CD14-positive monocyte (primary cell): ENCODE measurements at regions not wholly inside any gene's neighbourhood (a gene's known extent, or its start where the extent isn't known, plus 50 kb on each side); places are given as distances from the start of the nearest gene placed in this dataset.

Experiments used
- DNase-seq, 3 donors: peaks; one replicate each; pipeline ENCODE4 v3.0.0-alpha.2; 2011 to 2022
- H2AFZ ChIP-seq: 2 replicates; pipeline ENCODE4 v1.6.0; 2012; ENCODE audit warnings: mild to moderate bottlenecking, low read depth, low read length, inconsistent platforms; ENCODE audit not compliant: insufficient read depth, poor library complexity, severe bottlenecking
- H3K27ac ChIP-seq, 2 donors: 1 replicate in 1 of 2; 2 replicates in 1 of 2; pipeline ENCODE4 v1.5.1; 2012 to 2013; ENCODE audit warnings: low read length in 2 of 2, control low read depth in 1 of 2, inconsistent platforms in 1 of 2, low read depth in 1 of 2, mild to moderate bottlenecking in 1 of 2
- H3K27me3 ChIP-seq, 2 donors: one replicate each; pipeline versions ENCODE4 v1.6.0 to v1.6.1; 2011 to 2013; ENCODE audit warnings: low read length in 2 of 2; ENCODE audit not compliant: control insufficient read depth in 2 of 2, insufficient read depth in 2 of 2
- H3K36me3 ChIP-seq, 2 donors: replicated peaks in 1 of 2; 1 replicate in 1 of 2; 2 replicates in 1 of 2; pipeline versions ENCODE4 v1.5.1 to v1.6.1; 2012 to 2013; ENCODE audit warnings: low read length in 2 of 2, control low read depth in 1 of 2, inconsistent platforms in 1 of 2, mild to moderate bottlenecking in 1 of 2; ENCODE audit not compliant: insufficient read depth in 2 of 2, control insufficient read depth in 1 of 2
- H3K4me1 ChIP-seq, 2 donors: 1 replicate in 1 of 2; 2 replicates in 1 of 2; pipeline versions ENCODE4 v1.5.1 to v1.6.1; 2012 to 2013; ENCODE audit warnings: low read length in 2 of 2, control low read depth in 1 of 2, inconsistent platforms in 1 of 2, mild to moderate bottlenecking in 1 of 2, moderate library complexity in 1 of 2; ENCODE audit not compliant: insufficient read depth in 2 of 2, control insufficient read depth in 1 of 2
- H3K4me2 ChIP-seq: replicated peaks from 2 replicates; pipeline ENCODE3; 2012; ENCODE audit warnings: low read length, moderate library complexity, mild to moderate bottlenecking; ENCODE audit not compliant: poor library complexity, severe bottlenecking; ENCODE audit errors: extremely low read depth
- H3K4me3 ChIP-seq, 3 experiments: fragments of 200-600 bp in 1 of 3; sonication (generic) in 1 of 3; replicated peaks in 1 of 3; 1 replicate in 2 of 3; 2 replicates in 1 of 3; pipeline ENCODE4 v1.5.1; 2011 to 2013; ENCODE audit warnings: low read length in 3 of 3, mild to moderate bottlenecking in 3 of 3, control low read depth in 2 of 3, low read depth in 2 of 3, inconsistent platforms in 1 of 3, moderate library complexity in 1 of 3
- H3K79me2 ChIP-seq: 2 replicates; pipeline ENCODE4 v1.6.0; 2012; ENCODE audit warnings: mild to moderate bottlenecking, control low read depth, inconsistent platforms, low read length, moderate library complexity; ENCODE audit not compliant: insufficient read depth
- H3K9ac ChIP-seq: 2 replicates; pipeline ENCODE4 v1.6.0; 2017; ENCODE audit warnings: low read length, mild to moderate bottlenecking; ENCODE audit not compliant: insufficient read depth, poor library complexity, severe bottlenecking
- H3K9me3 ChIP-seq, 2 donors: replicated peaks in 1 of 2; 1 replicate in 1 of 2; 2 replicates in 1 of 2; pipeline versions ENCODE4 v1.5.1 to v1.6.1; 2012 to 2013; ENCODE audit warnings: low read length in 2 of 2, control low read depth in 1 of 2; ENCODE audit not compliant: control insufficient read depth in 1 of 2, insufficient read depth in 1 of 2
- H4K20me1 ChIP-seq: 2 replicates; pipeline ENCODE4 v1.6.0; 2012; ENCODE audit warnings: mild to moderate bottlenecking, low read length, control low read depth, moderate library complexity; ENCODE audit not compliant: insufficient read depth
- H3K27ac Mint-ChIP-seq, 7 donors: one replicate each; pipeline ENCODE4 v1.8.0; 2020; ENCODE audit warnings: mild to moderate bottlenecking in 7 of 7, mixed read lengths in 7 of 7, moderate library complexity in 6 of 7, inconsistent platforms in 2 of 7
- H3K27me3 Mint-ChIP-seq, 3 donors: one replicate each; pipeline ENCODE4 v1.8.0; 2021 to 2022; ENCODE audit warnings: low read depth in 3 of 3, mild to moderate bottlenecking in 3 of 3, mixed read lengths in 3 of 3, moderate library complexity in 3 of 3, inconsistent platforms in 1 of 3
- H3K36me3 Mint-ChIP-seq, 2 donors: one replicate each; pipeline ENCODE4 v1.8.0; 2020; ENCODE audit warnings: mixed read lengths in 2 of 2, inconsistent platforms in 1 of 2, mild to moderate bottlenecking in 1 of 2
- H3K4me1 Mint-ChIP-seq: one replicate; pipeline ENCODE4 v1.8.0; 2020; ENCODE audit warnings: mild to moderate bottlenecking, mixed read lengths
- H3K4me3 Mint-ChIP-seq, 2 donors: one replicate each; pipeline ENCODE4 v1.8.0; 2020; ENCODE audit warnings: mild to moderate bottlenecking in 2 of 2, mixed read lengths in 2 of 2, moderate library complexity in 1 of 2
- H3K9me3 Mint-ChIP-seq, 7 donors: one replicate each; pipeline ENCODE4 v1.8.0; 2020 to 2022; ENCODE audit warnings: mixed read lengths in 7 of 7, mild to moderate bottlenecking in 6 of 7, moderate library complexity in 6 of 7, inconsistent platforms in 2 of 7
- WGBS: methylation state at CpG from one replicate; pipeline ENCODE4 v1.1.5; 2013; ENCODE audit warnings: missing lambda C conversion rate; ENCODE audit not compliant: insufficient coverage; 5-methylcytosine and 5-hydroxymethylcytosine counted together
- intact Hi-C, 2 donors: fragments of 100-400 bp; cut with micrococcal nuclease; formaldehyde crosslinking; loops; one replicate each; pipeline versions ENCODE4 v1.15.0 to v1.15.1; 2023
- TF ChIP-seq, protein P1 (sequence below): fragments of 200-600 bp; IDR thresholded peaks from one replicate; pipeline ENCODE4 v1.8.0; 2022; ENCODE audit warnings: antibody characterized with exemption, mild to moderate bottlenecking

DNA sequence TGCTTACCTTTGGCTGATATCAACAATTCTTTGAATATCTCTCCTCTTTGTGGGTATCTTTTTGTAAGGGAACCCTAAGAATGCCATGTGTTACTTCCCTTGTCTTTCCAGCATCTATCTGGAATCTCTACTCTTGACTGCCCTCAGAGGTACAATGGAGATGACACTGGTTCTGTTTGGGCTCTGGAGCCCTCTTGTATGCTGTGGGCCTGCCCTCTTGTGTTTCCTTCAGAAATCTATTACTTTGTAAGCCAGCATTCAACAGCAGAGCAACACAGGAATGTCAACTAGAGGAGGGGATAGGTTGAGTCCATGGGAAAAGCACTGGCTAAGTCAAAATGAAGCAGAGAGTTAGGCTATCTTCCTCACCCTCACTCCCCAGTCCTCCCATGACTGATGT is 142.3 kb downstream of the XPNPEP1 start:
- intact Hi-C loops = no loop called here

DNA sequence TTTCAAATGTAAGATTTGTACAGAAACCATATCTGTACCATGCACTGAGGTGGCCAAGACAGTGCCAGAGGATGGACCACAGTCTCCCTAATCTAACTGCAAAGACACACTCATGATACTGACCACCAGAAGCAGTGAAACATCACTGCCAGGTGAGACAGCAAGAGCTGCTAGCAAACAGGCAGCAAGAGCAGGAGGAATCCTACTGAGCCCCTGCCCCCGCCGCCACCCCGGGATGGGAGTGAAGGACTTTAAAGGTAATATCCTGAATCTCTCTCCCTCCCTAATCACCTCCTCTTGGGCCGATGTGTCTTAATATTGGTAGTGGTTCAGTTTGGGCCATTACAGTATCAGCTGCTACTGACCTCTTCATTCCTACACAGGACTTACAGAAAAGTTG is 144.3 kb downstream of the XPNPEP1 start:
- H3K36me3 Mint-ChIP-seq = no peaks in the 10 kb centered on the region
- Histone ChIP-seq H3K4me3 (no peak overlapping the region), H3K4me2 (no peak overlapping the region), H2AFZ (no peak overlapping the region), H3K9ac (no peak overlapping the region), H3K27me3 (no peaks in the 10 kb centered on the region), H4K20me1 (no peaks in the 10 kb centered on the region), H3K9me3 (no peaks in the 10 kb centered on the region), H3K79me2 (no peaks in the 10 kb centered on the region), H3K36me3 (no peaks in the 10 kb centered on the region), H3K4me1 (no peaks in the 10 kb centered on the region), H3K27ac (no peak overlapping the region)
- H3K9me3 Mint-ChIP-seq = peaks cover 0 to 2% (median 0%) of the 10 kb centered on the region in 7 donors
- no peak overlapping the region for H3K27ac Mint-ChIP-seq
- no CpG with 5 or more reads among the region's 4 CpGs for WGBS
- no peaks in the 10 kb centered on the region for H3K4me1 Mint-ChIP-seq
- no peak overlapping the region for H3K4me3 Mint-ChIP-seq
- H3K27me3 Mint-ChIP-seq = peaks cover 0 to 3% (median 1%) of the 10 kb centered on the region in 3 donors
- TF ChIP-seq, protein P1, sequence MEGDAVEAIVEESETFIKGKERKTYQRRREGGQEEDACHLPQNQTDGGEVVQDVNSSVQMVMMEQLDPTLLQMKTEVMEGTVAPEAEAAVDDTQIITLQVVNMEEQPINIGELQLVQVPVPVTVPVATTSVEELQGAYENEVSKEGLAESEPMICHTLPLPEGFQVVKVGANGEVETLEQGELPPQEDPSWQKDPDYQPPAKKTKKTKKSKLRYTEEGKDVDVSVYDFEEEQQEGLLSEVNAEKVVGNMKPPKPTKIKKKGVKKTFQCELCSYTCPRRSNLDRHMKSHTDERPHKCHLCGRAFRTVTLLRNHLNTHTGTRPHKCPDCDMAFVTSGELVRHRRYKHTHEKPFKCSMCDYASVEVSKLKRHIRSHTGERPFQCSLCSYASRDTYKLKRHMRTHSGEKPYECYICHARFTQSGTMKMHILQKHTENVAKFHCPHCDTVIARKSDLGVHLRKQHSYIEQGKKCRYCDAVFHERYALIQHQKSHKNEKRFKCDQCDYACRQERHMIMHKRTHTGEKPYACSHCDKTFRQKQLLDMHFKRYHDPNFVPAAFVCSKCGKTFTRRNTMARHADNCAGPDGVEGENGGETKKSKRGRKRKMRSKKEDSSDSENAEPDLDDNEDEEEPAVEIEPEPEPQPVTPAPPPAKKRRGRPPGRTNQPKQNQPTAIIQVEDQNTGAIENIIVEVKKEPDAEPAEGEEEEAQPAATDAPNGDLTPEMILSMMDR = no peak
- intact Hi-C loops = no loop called here
- DNase-seq = no peak

More for the DNA sequence above, 142.3 kb downstream of the XPNPEP1 start:
- Histone ChIP-seq H3K4me1 (no peaks in the 10 kb centered on the region), H3K36me3 (no peaks in the 10 kb centered on the region), H3K27me3 (no peaks in the 10 kb centered on the region), H4K20me1 (no peaks in the 10 kb centered on the region), H3K4me3 (no peak overlapping the region), H3K9ac (no peak overlapping the region), H2AFZ (no peak overlapping the region), H3K9me3 (no peaks in the 10 kb centered on the region), H3K79me2 (no peaks in the 10 kb centered on the region), H3K27ac (no peak overlapping the region), H3K4me2 (no peak overlapping the region)
- Mint-ChIP-seq H3K27me3 (peaks cover 0 to 7% (median 0%) of the 10 kb centered on the region in 3 donors), H3K36me3 (no peaks in the 10 kb centered on the region), H3K27ac (no peak overlapping the region), H3K4me3 (no peak overlapping the region), H3K9me3 (peaks cover 0 to 2% (median 0%) of the 10 kb centered on the region in 7 donors), H3K4me1 (no peaks in the 10 kb centered on the region)
- TF ChIP-seq, protein P1 = no peak
- no peak for DNase-seq
